IMR-90 (cell line): ENCODE measurements at regions not wholly inside any gene's neighbourhood (a gene's known extent, or its start where the extent isn't known, plus 50 kb on each side); places are given as distances from the start of the nearest gene placed in this dataset.

Experiments used
- ATAC-seq: fragments of 200-7000 bp; cut with Tn5 transposase; 2 replicates; pipeline ENCODE4 v1.9.1; 2020; ENCODE audit warnings: low read depth, mild to moderate bottlenecking, moderate library complexity
- BruUV-seq: library from RNA; stranded (reverse); fragments of 400-500 nt; replicated peaks from 2 replicates; lab custom pipeline; 2021; lab: Mats Ljungman, UMichigan
- CTCF ChIA-PET: fragments of 300-600 bp; formaldehyde crosslinking; extraction: SDS; loops from one replicate; lab custom pipeline; 2021; ENCODE audit warnings: antibody characterized with exemption; lab: Yijun Ruan, JAX
- POLR2A ChIA-PET: fragments of 300-600 bp; sonication (Branson Sonifier 250); formaldehyde crosslinking; loops from one replicate; lab custom pipeline; 2022; ENCODE audit warnings: antibody characterized with exemption; ENCODE audit not compliant: unreplicated experiment; lab: Charles Lee
- DNase-seq: peaks from one replicate; pipeline ENCODE4 v3.0.0; 2013
- H2AFZ ChIP-seq: replicated peaks from 2 replicates; pipeline ENCODE3; 2013; ENCODE audit warnings: low read length, mild to moderate bottlenecking; ENCODE audit not compliant: poor library complexity
- H2AK5ac ChIP-seq: 2 replicates; pipeline ENCODE4 v1.6.1; 2013; ENCODE audit warnings: low read depth, low read length, inconsistent platforms
- H2AK9ac ChIP-seq: replicated peaks from 2 replicates; pipeline ENCODE3; 2013; ENCODE audit warnings: mild to moderate bottlenecking, low read depth, low read length, moderate library complexity; ENCODE audit not compliant: poor library complexity
- H2BK120ac ChIP-seq: 2 replicates; pipeline ENCODE4 v1.6.1; 2013; ENCODE audit warnings: low read depth, low read length, inconsistent platforms
- H2BK15ac ChIP-seq: 3 replicates; pipeline ENCODE4 v1.6.1; 2013; ENCODE audit warnings: low read depth, low read length, inconsistent platforms
- H2BK20ac ChIP-seq: 2 replicates; pipeline ENCODE4 v1.6.1; 2013; ENCODE audit warnings: low read depth, mild to moderate bottlenecking, inconsistent platforms, low read length, moderate library complexity
- H2BK5ac ChIP-seq: 2 replicates; pipeline ENCODE4 v1.6.1; 2013; ENCODE audit warnings: mild to moderate bottlenecking, low read depth, low read length, inconsistent platforms; ENCODE audit not compliant: poor library complexity, severe bottlenecking
- H3K14ac ChIP-seq: replicated peaks from 2 replicates; pipeline ENCODE4 v1.6.1; 2013; ENCODE audit warnings: low read depth, low read length, inconsistent platforms
- H3K18ac ChIP-seq: 2 replicates; pipeline ENCODE4 v1.6.1; 2013; ENCODE audit warnings: low read depth, low read length, control low read depth
- H3K23ac ChIP-seq: 2 replicates; pipeline ENCODE4 v1.6.1; 2013; ENCODE audit warnings: low read depth, low read length, inconsistent platforms
- H3K27ac ChIP-seq: 2 replicates; pipeline ENCODE4 v1.5.1; 2013; ENCODE audit warnings: mild to moderate bottlenecking, control low read depth, low read length; ENCODE audit not compliant: insufficient read depth
- H3K27me3 ChIP-seq: 2 replicates; pipeline ENCODE4 v1.6.1; 2013; ENCODE audit warnings: low read length; ENCODE audit not compliant: control insufficient read depth, insufficient read depth
- H3K36me3 ChIP-seq: 2 replicates; pipeline ENCODE4 v1.6.1; 2013; ENCODE audit warnings: low read length, mixed read lengths; ENCODE audit not compliant: control insufficient read depth, insufficient read depth
- H3K4ac ChIP-seq: 2 replicates; pipeline ENCODE4 v1.6.1; 2013; ENCODE audit warnings: low read depth, low read length, inconsistent platforms
- H3K4me1 ChIP-seq: 2 replicates; pipeline ENCODE4 v1.6.1; 2013; ENCODE audit warnings: low read length, mixed read lengths; ENCODE audit not compliant: control insufficient read depth, insufficient read depth
- H3K4me2 ChIP-seq: 2 replicates; pipeline ENCODE4 v1.6.1; 2013; ENCODE audit warnings: low read depth, mild to moderate bottlenecking, control low read depth, low read length, moderate library complexity
- H3K4me3 ChIP-seq: 2 replicates; pipeline ENCODE4 v1.5.1; 2013; ENCODE audit warnings: low read depth, mild to moderate bottlenecking, control low read depth, low read length, moderate library complexity; ENCODE audit not compliant: insufficient read depth
- H3K56ac ChIP-seq: 2 replicates; pipeline ENCODE4 v1.6.1; 2013; ENCODE audit warnings: low read length, inconsistent platforms; ENCODE audit not compliant: insufficient read depth; ENCODE audit errors: extremely low read depth
- H3K79me1 ChIP-seq, 2 experiments: 2 replicates each; pipeline ENCODE4 v1.6.1; 2013; ENCODE audit warnings: low read length in 2 of 2, inconsistent platforms in 1 of 2, low read depth in 1 of 2
- H3K9ac ChIP-seq: 2 replicates; pipeline ENCODE4 v1.6.1; 2013; ENCODE audit warnings: low read depth, low read length, control low read depth
- H3K9me1 ChIP-seq: 2 replicates; pipeline ENCODE4 v1.6.1; 2013; ENCODE audit warnings: low read length, inconsistent platforms; ENCODE audit not compliant: insufficient read depth
- H3K9me3 ChIP-seq: 2 replicates; pipeline ENCODE4 v1.6.1; 2013; ENCODE audit warnings: low read length; ENCODE audit not compliant: control insufficient read depth, insufficient read depth
- H4K20me1 ChIP-seq: 2 replicates; pipeline ENCODE4 v1.6.1; 2013; ENCODE audit warnings: low read length, inconsistent platforms; ENCODE audit not compliant: insufficient read depth
- H4K5ac ChIP-seq: 2 replicates; pipeline ENCODE4 v1.6.1; 2013; ENCODE audit warnings: mild to moderate bottlenecking, low read depth, low read length, control low read depth
- H4K8ac ChIP-seq, 2 experiments: 2 replicates each; pipeline ENCODE4 v1.6.1; 2013; ENCODE audit warnings: low read depth in 2 of 2, low read length in 2 of 2, control low read depth in 1 of 2, inconsistent platforms in 1 of 2
- H4K91ac ChIP-seq: 2 replicates; pipeline ENCODE4 v1.6.1; 2013; ENCODE audit warnings: low read depth, low read length, inconsistent platforms; ENCODE audit not compliant: insufficient read depth
- CHD1 ChIP-seq: IDR thresholded peaks from 2 replicates; pipeline ENCODE4 v1.6.1; 2012; ENCODE audit warnings: low read depth, low read length, improper control_type of control experiment
- FOS ChIP-seq: fragments of 150-350 bp; IDR thresholded peaks from 2 replicates; pipeline ENCODE4 v1.6.1; 2016; ENCODE audit warnings: low read depth, low read length
- USF2 ChIP-seq: fragments of 150-350 bp; IDR thresholded peaks from 2 replicates; pipeline ENCODE4 v1.6.1; 2017; ENCODE audit warnings: mild to moderate bottlenecking, antibody characterized with exemption, low read length, low read depth
- WGBS, 2 experiments: methylation state at CpG; one replicate each; pipeline versions ENCODE4 v1.1.5 to v1.1.7; 2013; ENCODE audit warnings: missing lambda C conversion rate in 2 of 2; ENCODE audit not compliant: insufficient read length in 1 of 2; ENCODE audit errors: extremely low coverage in 2 of 2; 5-methylcytosine and 5-hydroxymethylcytosine counted together
- dilution Hi-C: fragments of 300-500 bp; cut with HindIII; formaldehyde crosslinking; loops from one replicate; pipeline ENCODE4 v1.14.3; 2018; ENCODE audit warnings: low sequenced_read_pairs; ENCODE audit not compliant: unreplicated experiment
- in situ Hi-C: fragments of 300-500 bp; cut with MboI; formaldehyde crosslinking; loops from 3 replicates; pipeline ENCODE4 v1.14.3; 2019; ENCODE audit warnings: low sequenced_read_pairs, inconsistent platforms, mixed read lengths
- intact Hi-C: fragments of 100-400 bp; cut with micrococcal nuclease; formaldehyde crosslinking; loops from 2 replicates; pipeline ENCODE4 v1.10.0; 2022

GRCh38 chr11:70948855-70949531 is 303.4 kb downstream of the SHANK2 start:
- Histone ChIP-seq H3K27ac (no peak overlapping the region), H2BK120ac (no peak overlapping the region), H4K20me1 (no peaks in the 10 kb centered on the region; the same call in 1 of the 2 replicates), H3K23ac (no peak overlapping the region), H3K9me1 (no peaks in the 10 kb centered on the region), H3K4ac (no peak overlapping the region), H2BK5ac (no peak overlapping the region), H3K9me3 (peaks cover 8% of the 10 kb centered on the region; the same call in 1 of the 2 replicates), H4K91ac (no peak overlapping the region), H3K27me3 (no peaks in the 10 kb centered on the region), H2BK15ac (no peak overlapping the region), H4K8ac (no peak overlapping the region), H3K4me2 (no peak overlapping the region), H3K36me3 (no peaks in the 10 kb centered on the region), H2BK20ac (no peak overlapping the region), H2AK9ac (no peak overlapping the region), H3K79me1 (no peaks in the 10 kb centered on the region), H3K4me1 (no peaks in the 10 kb centered on the region), H2AFZ (no peak overlapping the region), H3K18ac (no peak overlapping the region), H3K56ac (no peak overlapping the region), H4K5ac (no peak overlapping the region), H3K9ac (no peak overlapping the region), H3K4me3 (no peak overlapping the region), H2AK5ac (no peak overlapping the region), H3K14ac (no peak overlapping the region)
- no peak for TF ChIP-seq CHD1
- TF ChIP-seq USF2, result no peak
- no peak for TF ChIP-seq FOS
- WGBS, 2 experiments, result 45% methylated on average over 4 of the region's 19 CpGs; no CpG with 5 or more reads in 1 of the 2 experiments
- intact Hi-C loops (no loop called here), dilution Hi-C loops (no loop called here), in situ Hi-C loops (no loop called here)
- no peak for ATAC-seq
- BruUV-seq, result no TSS peak
- DNase-seq, result no peak
- ChIA-PET CTCF (interaction anchor here (0.7 to 1.6 kb wide), 2 partner anchors 13 to 34 kb away, joined by 3 to 4 read pairs; no protein-coding TSS in a partner anchor), POLR2A (no interaction called here)
